CD4-positive, alpha-beta T cell treated with Interleukin-4 for 4 hours (primary cell): ENCODE measurements at regions not wholly inside any gene's neighbourhood (a gene's known extent, or its start where the extent isn't known, plus 50 kb on each side); places are given as distances from the start of the nearest gene placed in this dataset.
"Not testable (repeated sequence)": the region's sequence is repeated elsewhere in the genome, so short reads cannot be mapped to it uniquely, and the experiment has no call there.

Experiments used
- DNase-seq: peaks from one replicate; pipeline ENCODE4 v3.0.0-alpha.2; 2020

GRCh38 chr14:47959740-47960139 is 284.3 kb upstream of the MDGA2 start:
- DNase-seq: no peak

GRCh38 chr14:47949006-47949405 is 273.6 kb upstream of the MDGA2 start:
- no peak for DNase-seq

GRCh38 chr14:47935332-47935731 is 259.9 kb upstream of the MDGA2 start:
- DNase-seq: no peak

GRCh38 chr14:47929334-47929733 is 253.9 kb upstream of the MDGA2 start:
- DNase-seq: no peak

- no peak for DNase-seq
Observed at GRCh38 chr14:47921133-47921532, 245.7 kb upstream of the MDGA2 start.

GRCh38 chr14:47919997-47920396 is 244.6 kb upstream of the MDGA2 start:
- DNase-seq: no peak

- DNase-seq: no peak
Observed at GRCh38 chr14:47919334-47919846, 244.0 kb upstream of the MDGA2 start.

GRCh38 chr14:47917344-47917954 is 242.0 kb upstream of the MDGA2 start:
- DNase-seq: no peak

GRCh38 chr14:47901141-47901540 is 225.7 kb upstream of the MDGA2 start:
- not testable (repeated sequence) for DNase-seq

- no peak for DNase-seq
Observed at GRCh38 chr14:47899685-47900084, 224.3 kb upstream of the MDGA2 start.

GRCh38 chr14:47874350-47874749 is 198.9 kb upstream of the MDGA2 start:
- DNase-seq: no peak

GRCh38 chr14:47872588-47872987 is 197.2 kb upstream of the MDGA2 start:
- DNase-seq: no peak

- no peak for DNase-seq
Observed at GRCh38 chr14:47863441-47863840, 188.0 kb upstream of the MDGA2 start.

- no peak for DNase-seq
Observed at GRCh38 chr14:47857646-47858045, 182.2 kb upstream of the MDGA2 start.

GRCh38 chr14:47852278-47852677 is 176.9 kb upstream of the MDGA2 start:
- DNase-seq: no peak

GRCh38 chr14:47846008-47846407 is 170.6 kb upstream of the MDGA2 start:
- DNase-seq: no peak

GRCh38 chr14:47843236-47843635 is 167.8 kb upstream of the MDGA2 start:
- DNase-seq: no peak

GRCh38 chr14:47833011-47833410 is 157.6 kb upstream of the MDGA2 start:
- DNase-seq: no peak

GRCh38 chr14:47826809-47827208 is 151.4 kb upstream of the MDGA2 start:
- DNase-seq: no peak

GRCh38 chr14:47822326-47822725 is 146.9 kb upstream of the MDGA2 start:
- DNase-seq: no peak

- DNase-seq: no peak
Observed at GRCh38 chr14:47821135-47821534, 145.7 kb upstream of the MDGA2 start.

GRCh38 chr14:47790477-47790876 is 115.1 kb upstream of the MDGA2 start:
- no peak for DNase-seq

GRCh38 chr14:47785058-47785457 is 109.7 kb upstream of the MDGA2 start:
- no peak for DNase-seq

- no peak for DNase-seq
Observed at GRCh38 chr14:47778631-47779030, 103.2 kb upstream of the MDGA2 start.

- no peak for DNase-seq
Observed at GRCh38 chr14:47772652-47773051, 97.2 kb upstream of the MDGA2 start.
